IPS DF 6.9 (cell line): ENCODE measurements at regions not wholly inside any gene's neighbourhood (a gene's known extent, or its start where the extent isn't known, plus 50 kb on each side); places are given as distances from the start of the nearest gene placed in this dataset.
"Not testable (repeated sequence)": the region's sequence is repeated elsewhere in the genome, so short reads cannot be mapped to it uniquely, and the experiment has no call there.

Experiments used
- DNase-seq: peaks from one replicate; pipeline ENCODE4 v3.0.0-alpha.2; 2013; ENCODE audit warnings: low read depth, low spot score
- H3K27ac ChIP-seq: one replicate; pipeline ENCODE4 v1.5.1; 2013; ENCODE audit warnings: low read length, control low read depth
- H3K27me3 ChIP-seq: 2 replicates; pipeline ENCODE4 v1.6.1; 2013; ENCODE audit warnings: mild to moderate bottlenecking, low read length; ENCODE audit not compliant: control insufficient read depth, insufficient read depth
- H3K36me3 ChIP-seq: 2 replicates; pipeline ENCODE4 v1.6.1; 2013; ENCODE audit warnings: low read length; ENCODE audit not compliant: control insufficient read depth, insufficient read depth
- H3K4me1 ChIP-seq: 2 replicates; pipeline ENCODE4 v1.6.1; 2013; ENCODE audit warnings: low read length; ENCODE audit not compliant: control insufficient read depth, insufficient read depth
- H3K4me3 ChIP-seq: 2 replicates; pipeline ENCODE4 v1.5.1; 2013; ENCODE audit warnings: mild to moderate bottlenecking, low read length
- H3K9me3 ChIP-seq: 2 replicates; pipeline ENCODE4 v1.6.1; 2013; ENCODE audit warnings: low read length, inconsistent platforms; ENCODE audit not compliant: control insufficient read depth, insufficient read depth
- WGBS: extraction: QIAGEN DNeasy Blood & Tissue Kit; methylation state at CpG from one replicate; pipeline ENCODE4 v1.1.7; 2013; ENCODE audit warnings: mixed read lengths, missing lambda C conversion rate; ENCODE audit not compliant: insufficient read length, insufficient coverage; 5-methylcytosine and 5-hydroxymethylcytosine counted together

- H3K27ac ChIP-seq = no peak overlapping the region
- H3K4me1 ChIP-seq = no peaks in the 10 kb centered on the region
- no peaks in the 10 kb centered on the region for H3K9me3 ChIP-seq
- no peak overlapping the region for H3K4me3 ChIP-seq
- 100% methylated on average over 2 of the region's 11 CpGs for WGBS
- no peak for DNase-seq
- H3K36me3 ChIP-seq = no peaks in the 10 kb centered on the region
- no peaks in the 10 kb centered on the region for H3K27me3 ChIP-seq
Measured at GRCh38 chr11:129737831-129738230, 77.8 kb upstream of the TMEM45B start.

GRCh38 chr11:129738242-129738641 lies 77.4 kb upstream of the TMEM45B start:
- DNase-seq = no peak
- Histone ChIP-seq H3K36me3 (no peaks in the 10 kb centered on the region), H3K27me3 (no peaks in the 10 kb centered on the region), H3K9me3 (no peaks in the 10 kb centered on the region), H3K27ac (no peak overlapping the region), H3K4me1 (no peaks in the 10 kb centered on the region), H3K4me3 (no peak overlapping the region)
- no CpG with 5 or more reads among the region's 2 CpGs for WGBS

- whole genome bisulfite sequencing = no CpG with 5 or more reads among the region's 4 CpGs
- H3K9me3 ChIP-seq = no peaks in the 10 kb centered on the region
- no peaks in the 10 kb centered on the region for H3K4me1 ChIP-seq
- no peak overlapping the region for H3K4me3 ChIP-seq
- no peak overlapping the region for H3K27ac ChIP-seq
- DNase-seq = no peak
- no peaks in the 10 kb centered on the region for H3K36me3 ChIP-seq
- H3K27me3 ChIP-seq = no peaks in the 10 kb centered on the region
Measured at GRCh38 chr11:129739339-129739738, 76.3 kb upstream of the TMEM45B start.

GRCh38 chr11:129740125-129740719 lies 75.4 kb upstream of the TMEM45B start:
- Histone ChIP-seq H3K36me3 (no peaks in the 10 kb centered on the region), H3K27ac (no peak overlapping the region), H3K27me3 (no peaks in the 10 kb centered on the region), H3K4me3 (no peak overlapping the region), H3K4me1 (no peaks in the 10 kb centered on the region), H3K9me3 (no peaks in the 10 kb centered on the region)
- no CpG with 5 or more reads among the region's 4 CpGs for WGBS
- DNase-seq = no peak

GRCh38 chr11:129743112-129743815 lies 72.4 kb upstream of the TMEM45B start:
- H3K27me3 ChIP-seq = no peaks in the 10 kb centered on the region
- no peak overlapping the region for H3K4me3 ChIP-seq
- WGBS = no CpG with 5 or more reads among the region's 25 CpGs
- H3K36me3 ChIP-seq = no peaks in the 10 kb centered on the region
- H3K9me3 ChIP-seq = no peaks in the 10 kb centered on the region
- H3K4me1 ChIP-seq = no peaks in the 10 kb centered on the region
- H3K27ac ChIP-seq = no peak overlapping the region
- no peak for DNase-seq

GRCh38 chr11:129747071-129747470 lies 68.6 kb upstream of the TMEM45B start:
- Histone ChIP-seq H3K4me3 (no peak overlapping the region), H3K9me3 (no peaks in the 10 kb centered on the region), H3K4me1 (no peaks in the 10 kb centered on the region), H3K36me3 (no peaks in the 10 kb centered on the region), H3K27me3 (peaks cover 2% of the 10 kb centered on the region; the same call in 1 of the 2 replicates), H3K27ac (no peak overlapping the region)
- no CpG with 5 or more reads among the region's 6 CpGs for WGBS
- no peak for DNase-seq

GRCh38 chr11:129749141-129749540 lies 66.5 kb upstream of the TMEM45B start:
- Histone ChIP-seq H3K36me3 (no peaks in the 10 kb centered on the region), H3K27ac (no peak overlapping the region), H3K4me3 (no peak overlapping the region), H3K27me3 (peaks cover 2% of the 10 kb centered on the region; the same call in 1 of the 2 replicates), H3K4me1 (no peaks in the 10 kb centered on the region), H3K9me3 (no peaks in the 10 kb centered on the region)
- no peak for DNase-seq
- WGBS = no CpG with 5 or more reads among the region's 5 CpGs

GRCh38 chr11:129750343-129751292 lies 65.0 kb upstream of the TMEM45B start:
- WGBS = no CpG with 5 or more reads among the region's 57 CpGs
- DNase-seq = peak; percentile 58
- H3K4me3 ChIP-seq = peak overlapping the region; percentile 20; the same call in 1 of the 2 replicates
- no peaks in the 10 kb centered on the region for H3K9me3 ChIP-seq
- H3K4me1 ChIP-seq = no peaks in the 10 kb centered on the region
- H3K27me3 ChIP-seq = peaks cover 2% of the 10 kb centered on the region; the same call in 1 of the 2 replicates
- H3K36me3 ChIP-seq = no peaks in the 10 kb centered on the region
- no peak overlapping the region for H3K27ac ChIP-seq

GRCh38 chr11:129751511-129751910 lies 64.1 kb upstream of the TMEM45B start:
- H3K27me3 ChIP-seq = peaks cover 2% of the 10 kb centered on the region; the same call in 1 of the 2 replicates
- WGBS = no CpG with 5 or more reads among the region's 3 CpGs
- H3K36me3 ChIP-seq = no peaks in the 10 kb centered on the region
- no peaks in the 10 kb centered on the region for H3K9me3 ChIP-seq
- DNase-seq = no peak
- H3K4me3 ChIP-seq = no peak overlapping the region
- H3K27ac ChIP-seq = no peak overlapping the region
- no peaks in the 10 kb centered on the region for H3K4me1 ChIP-seq

GRCh38 chr11:129763569-129763968 lies 52.1 kb upstream of the TMEM45B start:
- not testable (repeated sequence) for DNase-seq, H3K9me3 ChIP-seq, H3K4me3 ChIP-seq, H3K4me1 ChIP-seq, H3K36me3 ChIP-seq, H3K27ac ChIP-seq, H3K27me3 ChIP-seq
- WGBS = no CpG with 5 or more reads among the region's 4 CpGs
